ENCODE measurements at regions not wholly inside any gene's neighbourhood (a gene's known extent, or its start where the extent isn't known, plus 50 kb on each side); places are given as distances from the start of the nearest gene placed in this dataset.
"Not testable (repeated sequence)": the region's sequence is repeated elsewhere in the genome, so short reads cannot be mapped to it uniquely, and the experiment has no call there.

DNA sequence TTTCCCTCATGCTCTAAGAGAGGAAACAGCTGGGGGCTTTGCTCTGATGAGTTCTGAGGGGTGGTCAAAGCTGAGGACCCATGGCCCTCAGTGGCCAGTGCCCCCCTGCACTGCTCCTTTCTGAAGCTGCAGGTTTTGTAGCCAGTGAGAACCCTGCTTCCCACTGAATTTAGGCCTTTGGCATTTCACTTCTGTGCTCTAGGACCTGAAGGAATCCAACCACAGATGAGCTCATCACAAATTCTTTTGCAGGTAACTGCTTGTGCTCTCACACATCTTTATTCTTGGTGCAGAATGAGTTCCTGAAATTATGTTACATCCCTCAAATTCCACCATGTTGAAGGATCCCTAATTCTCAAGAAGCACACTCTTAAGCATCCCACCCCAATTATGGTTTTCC lies 248.7 kb upstream of the IRF2BP2 start:
- DNase-seq, result no peak

- no peak for DNase-seq
Measured at GRCh38 chr1:234856845-234857245, 246.9 kb upstream of the IRF2BP2 start.

DNA sequence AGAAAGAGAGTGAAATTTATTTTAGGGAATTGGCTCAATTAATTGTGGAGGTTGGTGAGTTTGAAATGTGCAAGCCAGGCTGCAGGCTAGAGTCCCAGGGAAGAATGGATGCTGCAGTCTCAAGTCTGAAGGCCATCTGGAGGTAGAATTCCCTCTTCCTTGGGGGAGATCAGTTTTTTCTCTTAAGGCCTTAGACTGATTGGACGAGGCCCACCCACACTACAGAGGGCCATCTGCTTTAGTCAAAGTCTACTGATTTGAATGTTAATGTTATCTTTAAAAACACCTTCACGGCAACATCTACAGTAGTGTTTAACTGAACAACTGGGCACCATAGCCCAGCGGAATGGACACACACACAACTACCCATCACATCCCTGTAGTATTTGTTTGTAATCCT lies 245.9 kb upstream of the IRF2BP2 start:
- no peak for DNase-seq

DNA sequence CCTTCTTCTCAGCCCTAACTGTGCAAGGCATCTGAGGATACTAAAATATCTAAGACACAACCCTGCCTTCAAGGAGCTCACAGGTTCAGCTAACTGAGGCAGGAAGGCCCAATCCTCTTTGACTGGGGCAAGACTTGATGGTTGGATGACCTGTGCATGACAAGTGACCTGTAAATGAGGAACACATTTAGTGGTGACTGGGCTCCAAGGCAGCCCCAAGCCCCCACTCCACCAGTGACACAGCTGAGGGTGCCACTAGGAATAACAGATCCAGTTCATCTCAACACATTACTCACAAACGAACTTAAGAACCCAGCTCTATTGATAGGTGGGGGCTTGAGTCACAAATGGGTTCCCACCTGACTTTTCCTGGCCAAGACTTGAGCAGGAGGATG lies 244.7 kb upstream of the IRF2BP2 start:
- DNase-seq, result no peak

DNA sequence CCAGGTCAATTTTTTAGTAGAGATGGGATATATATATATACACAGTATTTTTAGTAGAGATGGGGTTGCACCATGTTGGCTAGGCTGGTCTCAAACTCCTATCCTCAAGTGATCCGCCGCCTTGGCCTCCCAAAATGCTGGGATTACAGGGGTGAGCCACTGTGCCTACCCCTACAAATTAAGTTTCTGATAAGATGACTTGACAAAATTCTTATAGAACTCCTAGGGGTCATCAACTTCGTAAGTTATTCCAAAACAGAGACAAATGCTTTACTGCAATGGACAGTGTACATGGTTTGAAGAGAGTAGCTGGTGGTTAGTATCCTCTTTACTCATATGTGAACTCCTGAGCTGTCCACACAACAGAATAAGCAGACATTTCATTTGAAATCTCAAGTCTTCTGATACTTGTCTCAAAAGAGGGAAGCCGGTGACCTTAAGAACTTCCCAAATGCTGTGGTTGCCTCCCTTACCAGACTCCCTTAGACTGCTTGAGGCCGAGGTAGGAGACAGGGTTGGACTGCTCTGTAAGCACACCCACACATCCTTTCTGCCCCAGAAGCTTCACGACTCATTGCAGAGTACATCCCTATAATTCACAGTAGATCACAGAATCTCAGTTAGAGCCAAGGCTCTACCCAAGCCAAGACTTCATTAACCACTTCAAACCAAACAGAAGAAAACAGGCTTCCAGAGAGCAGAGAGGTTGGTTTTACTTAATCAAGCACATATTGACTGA lies 244.1 kb upstream of the IRF2BP2 start:
- no peak for DNase-seq

GRCh38 chr1:234852659-234853058 lies 242.7 kb upstream of the IRF2BP2 start:
- DNase-seq, result no peak

DNA sequence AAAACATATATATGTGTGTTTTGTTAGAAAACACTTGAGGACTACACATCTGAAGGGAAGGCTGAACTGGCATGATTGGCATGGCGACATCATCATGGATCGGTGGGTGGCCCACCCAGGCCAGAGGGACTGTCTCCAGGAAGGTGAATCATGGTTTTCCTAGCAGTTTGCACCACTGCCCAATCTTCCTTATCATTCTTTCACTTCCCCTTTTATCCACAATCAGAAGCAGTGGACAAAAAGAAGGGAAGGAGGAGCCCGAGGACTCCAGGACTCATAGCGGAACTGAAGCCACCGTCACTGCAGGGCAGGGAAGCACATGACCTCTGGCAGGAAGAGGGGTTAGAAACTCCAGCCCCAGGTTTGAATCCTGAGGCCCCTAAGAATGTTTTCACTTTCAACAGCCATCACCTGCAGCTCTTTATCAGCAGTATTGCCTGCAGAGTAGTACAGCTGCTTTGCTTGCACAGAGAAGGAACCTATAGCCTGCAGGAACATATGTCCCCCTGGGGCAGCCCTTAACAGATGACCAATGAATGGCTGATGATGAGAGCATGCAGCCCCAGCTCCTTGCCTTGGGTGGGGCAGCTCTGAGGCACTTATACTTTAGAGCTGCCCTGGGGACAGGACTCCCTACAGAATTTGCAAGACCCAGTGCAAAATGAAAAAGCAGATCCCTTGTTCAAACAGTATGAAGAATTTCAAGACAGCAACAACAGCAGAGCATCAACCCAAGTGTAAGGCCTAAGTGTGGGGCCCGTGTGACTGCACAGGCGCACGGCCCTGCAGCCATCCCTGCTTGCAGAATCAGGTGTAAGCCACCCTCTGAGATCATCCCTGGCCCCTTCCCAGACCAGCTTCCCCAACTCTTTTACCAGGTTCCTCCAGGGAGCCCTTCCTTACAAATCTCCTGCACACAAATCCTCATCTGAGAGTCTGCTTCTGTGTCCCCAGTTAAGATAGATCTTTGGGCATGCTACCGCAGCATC lies 241.8 kb upstream of the IRF2BP2 start:
- DNase-seq, result peak; percentile 79

DNA sequence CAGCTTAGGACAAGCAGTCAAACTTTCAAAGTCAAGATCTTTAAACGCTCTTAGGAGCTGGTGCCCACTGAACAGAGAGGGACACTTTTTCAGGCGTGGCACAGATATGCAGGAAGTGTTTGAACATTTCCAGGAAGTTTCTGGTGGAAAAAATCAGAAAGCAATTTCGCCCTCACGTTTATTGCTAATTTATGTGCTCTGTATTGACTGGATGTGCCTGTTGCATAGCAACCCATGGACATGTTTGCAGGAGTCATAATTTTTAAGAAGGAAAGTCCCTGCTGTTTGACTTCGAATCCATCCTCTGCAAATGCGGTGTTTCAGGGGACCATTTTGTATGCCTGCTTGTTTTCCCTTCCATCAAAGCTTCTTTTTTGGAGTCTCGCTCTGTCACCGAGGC lies 239.9 kb upstream of the IRF2BP2 start:
- DNase-seq, result no peak

DNA sequence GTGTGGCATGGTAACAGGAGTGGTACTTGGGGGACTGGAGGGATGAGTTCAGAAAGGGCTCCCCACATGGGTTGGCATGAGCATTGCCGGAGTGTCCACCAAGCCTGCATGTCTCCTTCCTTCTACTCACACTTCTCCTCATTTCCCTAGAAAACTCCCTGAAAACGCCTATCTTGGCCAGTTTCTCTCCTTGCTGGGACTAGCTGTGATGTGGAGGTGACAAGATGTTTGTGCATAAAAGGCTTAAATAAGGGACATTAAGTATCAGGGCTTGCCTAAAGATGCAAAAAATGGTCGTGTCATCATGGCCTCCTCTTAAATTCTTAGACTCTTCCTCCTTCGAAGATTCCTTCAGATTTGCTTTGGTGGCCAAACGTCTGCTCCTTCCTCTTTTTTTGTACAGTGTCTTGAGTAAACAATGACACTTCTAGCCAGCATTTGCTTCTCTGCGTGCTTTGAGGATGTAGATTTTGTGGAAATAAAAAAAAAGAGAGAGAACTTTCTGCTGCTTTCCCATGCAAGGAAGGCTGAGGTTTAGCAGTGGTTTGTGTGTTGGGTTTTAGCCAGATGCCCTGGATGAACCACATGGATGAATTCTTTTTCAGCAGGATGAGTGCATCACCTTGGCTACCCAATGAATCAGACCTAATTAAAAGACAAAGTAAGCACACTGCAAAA lies 239.1 kb upstream of the IRF2BP2 start:
- DNase-seq, result peak; percentile 95

DNA sequence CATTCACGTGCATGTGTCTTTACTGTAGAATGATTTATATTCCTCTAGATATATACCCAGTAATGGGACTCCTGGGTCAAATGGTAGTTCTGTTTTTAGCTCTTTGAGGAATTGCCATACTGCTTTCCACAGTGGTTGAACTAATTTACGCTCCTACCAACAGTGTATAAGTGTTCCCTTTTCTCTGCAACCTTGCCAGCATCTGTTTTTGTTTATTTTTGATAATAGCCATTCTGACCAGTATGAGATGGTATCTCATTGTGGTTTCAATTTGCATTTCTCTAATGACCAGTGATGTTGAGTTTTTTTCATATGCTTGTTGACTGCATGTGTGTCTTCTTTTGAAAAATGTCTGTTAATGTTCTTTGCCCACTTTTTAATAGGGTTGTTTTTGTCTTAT lies 236.8 kb upstream of the IRF2BP2 start:
- not testable (repeated sequence) for DNase-seq

GRCh38 chr1:234845836-234846235 lies 235.9 kb upstream of the IRF2BP2 start:
- DNase-seq, result no peak

DNA sequence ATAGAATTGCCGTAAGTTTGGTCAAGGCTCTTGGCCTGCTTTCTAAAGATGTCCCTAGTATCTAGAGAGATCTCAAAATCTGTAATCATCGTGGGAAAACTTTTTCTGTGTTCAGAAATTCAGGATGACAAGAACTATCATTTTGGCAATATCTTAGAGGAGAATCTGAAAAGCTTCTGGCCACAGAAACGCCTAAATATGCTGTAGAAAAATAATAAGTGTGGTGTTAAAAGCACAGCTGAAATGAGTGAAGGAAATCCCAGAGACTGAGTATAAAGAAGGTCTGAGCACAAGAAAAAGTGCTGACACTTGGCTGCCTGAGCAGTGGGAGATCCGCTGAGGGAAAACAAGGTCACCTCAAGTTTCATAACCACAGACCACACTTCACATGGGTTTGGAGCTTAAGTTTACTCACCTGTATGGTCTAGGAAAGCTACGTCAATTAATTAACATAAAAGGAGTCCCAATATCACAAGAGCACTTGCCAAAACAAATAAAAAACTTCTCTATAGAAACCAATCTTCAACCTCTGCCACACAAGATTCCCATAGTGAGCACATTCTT lies 235.2 kb upstream of the IRF2BP2 start:
- no peak for DNase-seq

- DNase-seq, result no peak
Measured at GRCh38 chr1:234844479-234845031, 234.6 kb upstream of the IRF2BP2 start.

GRCh38 chr1:234843946-234844345 lies 234.0 kb upstream of the IRF2BP2 start:
- no peak for DNase-seq

- no peak for DNase-seq
Measured at GRCh38 chr1:234842726-234843641, 233.0 kb upstream of the IRF2BP2 start.

DNA sequence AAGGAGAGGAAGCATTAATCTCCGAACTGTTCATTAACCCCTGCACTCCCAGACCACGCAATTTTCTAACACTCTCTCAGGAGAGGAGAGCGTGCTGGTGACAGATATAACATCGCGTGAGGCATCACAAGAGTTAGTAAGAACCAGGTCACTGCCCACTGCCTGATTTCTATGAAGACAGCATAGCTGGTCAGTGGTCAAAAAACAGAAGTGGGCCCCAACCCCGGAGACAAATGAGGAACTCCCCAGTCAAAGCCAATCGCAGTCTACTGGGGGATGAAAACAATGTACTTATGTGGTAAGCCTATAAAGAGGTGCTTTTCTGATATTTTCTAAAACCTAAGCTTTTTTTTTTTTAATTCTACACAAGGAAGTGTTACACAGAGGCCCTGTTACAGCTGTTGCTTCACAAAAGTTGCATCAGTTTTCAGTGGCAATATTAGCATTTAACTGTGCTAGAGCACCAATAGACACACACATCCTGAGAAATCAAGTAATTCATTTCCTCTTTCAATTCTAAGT lies 231.8 kb upstream of the IRF2BP2 start:
- DNase-seq, result peak; percentile 97

DNA sequence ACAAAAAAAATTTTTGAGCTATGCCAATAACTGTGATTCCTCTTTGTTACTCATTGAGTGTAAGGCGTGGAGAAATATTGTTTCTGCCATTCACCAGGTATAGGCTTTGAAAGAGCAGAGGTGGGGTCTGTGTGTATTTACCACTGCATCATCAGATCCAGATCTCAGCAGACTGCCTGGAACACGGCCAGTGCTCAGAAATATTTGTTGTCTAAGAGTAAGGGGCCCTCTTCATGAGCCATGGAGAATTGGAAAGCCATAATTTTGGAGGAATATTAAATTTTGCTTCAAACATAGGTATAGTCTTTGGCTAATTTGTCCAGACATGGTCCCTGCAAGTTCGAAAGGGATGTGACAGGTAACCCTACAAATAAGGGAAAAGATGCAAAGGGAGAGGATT lies 231.3 kb upstream of the IRF2BP2 start:
- DNase-seq, result no peak

DNA sequence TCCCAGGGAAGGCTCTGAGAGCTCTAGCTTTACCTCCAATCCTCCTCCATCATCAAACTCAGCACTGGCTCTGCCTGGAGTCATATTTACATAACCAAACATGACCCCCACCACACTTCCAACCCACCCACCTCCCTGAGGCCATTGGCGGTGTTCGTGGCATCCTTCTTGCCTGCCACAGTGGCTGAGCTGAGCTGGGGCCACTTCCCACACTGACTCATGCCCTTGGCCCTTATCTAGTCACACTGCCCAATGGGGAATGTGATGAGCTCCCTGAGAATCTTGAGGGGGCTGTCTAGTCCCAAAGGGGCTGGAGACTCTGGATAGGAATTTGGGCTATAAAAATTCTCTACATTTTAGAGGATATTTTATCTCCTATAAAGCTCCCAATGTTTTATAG lies 230.9 kb upstream of the IRF2BP2 start:
- no peak for DNase-seq

GRCh38 chr1:234840253-234840652 lies 230.3 kb upstream of the IRF2BP2 start:
- no peak for DNase-seq

GRCh38 chr1:234839663-234840062 lies 229.7 kb upstream of the IRF2BP2 start:
- no peak for DNase-seq

GRCh38 chr1:234838820-234839219 lies 228.8 kb upstream of the IRF2BP2 start:
- no peak for DNase-seq

Measured in SIG-M5 (cell line).